Femur (tissue), 1 donor: ENCODE measurements at regions not wholly inside any gene's neighbourhood (a gene's known extent, or its start where the extent isn't known, plus 50 kb on each side); places are given as distances from the start of the nearest gene placed in this dataset.
"Not testable (repeated sequence)": the region's sequence is repeated elsewhere in the genome, so short reads cannot be mapped to it uniquely, and the experiment has no call there.

ENCODE experiments used
- DNase-seq: peaks from one replicate; pipeline ENCODE4 v3.0.0-alpha.2; 2017

- DNase-seq = no peak
Observed at GRCh38 chr14:87628780-87629179, 364.2 kb downstream of the GALC start.

GRCh38 chr14:87628129-87628528 is 364.9 kb downstream of the GALC start:
- DNase-seq = peak; percentile 88

GRCh38 chr14:87626266-87626665 is 366.7 kb downstream of the GALC start:
- DNase-seq = no peak

- DNase-seq = no peak
Observed at GRCh38 chr14:87623616-87624015, 369.4 kb downstream of the GALC start.

- DNase-seq = no peak
Observed at GRCh38 chr14:87617079-87617478, 375.9 kb downstream of the GALC start.

GRCh38 chr14:87615822-87616679 is 376.9 kb downstream of the GALC start:
- DNase-seq = peak; percentile 65

- no peak for DNase-seq
Observed at GRCh38 chr14:87615047-87615446, 377.9 kb downstream of the GALC start.

GRCh38 chr14:87613881-87614280 is 379.1 kb downstream of the GALC start:
- DNase-seq = no peak

GRCh38 chr14:87607056-87607455 is 385.9 kb downstream of the GALC start:
- not testable (repeated sequence) for DNase-seq

- no peak for DNase-seq
Observed at GRCh38 chr14:87601036-87601435, 391.9 kb downstream of the GALC start.

- DNase-seq = no peak
Observed at GRCh38 chr14:87600240-87600639, 392.7 kb downstream of the GALC start.

- no peak for DNase-seq
Observed at GRCh38 chr14:87581298-87581697, 411.7 kb downstream of the GALC start.

- DNase-seq = no peak
Observed at GRCh38 chr14:87579036-87579435, 413.9 kb downstream of the GALC start.

- no peak for DNase-seq
Observed at GRCh38 chr14:87575378-87575777, 417.6 kb downstream of the GALC start.

- DNase-seq = no peak
Observed at GRCh38 chr14:87573591-87573990, 419.4 kb downstream of the GALC start.

- DNase-seq = peak; percentile 27
Observed at GRCh38 chr14:87567618-87568295, 425.2 kb downstream of the GALC start.

- DNase-seq = peak; percentile 28
Observed at GRCh38 chr14:87566991-87567390, 426.0 kb downstream of the GALC start.

- no peak for DNase-seq
Observed at GRCh38 chr14:87547536-87547935, 445.4 kb downstream of the GALC start.

- no peak for DNase-seq
Observed at GRCh38 chr14:87542288-87542687, 450.7 kb downstream of the GALC start.

- DNase-seq = no peak
Observed at GRCh38 chr14:87540339-87540738, 452.6 kb downstream of the GALC start.

GRCh38 chr14:87529081-87529480 is 463.9 kb downstream of the GALC start:
- DNase-seq = no peak

- no peak for DNase-seq
Observed at GRCh38 chr14:87526731-87527130, 466.3 kb downstream of the GALC start.

GRCh38 chr14:87524011-87524410 is 469.0 kb downstream of the GALC start:
- DNase-seq = no peak

- no peak for DNase-seq
Observed at GRCh38 chr14:87522575-87522974, 470.4 kb downstream of the GALC start.
